Prostate gland (tissue), 2 donors: ENCODE measurements at regions not wholly inside any gene's neighbourhood (a gene's known extent, or its start where the extent isn't known, plus 50 kb on each side); places are given as distances from the start of the nearest gene placed in this dataset.
"Not testable (repeated sequence)": the region's sequence is repeated elsewhere in the genome, so short reads cannot be mapped to it uniquely, and the experiment has no call there.

Source experiments
- DNase-seq: peaks from one replicate; pipeline ENCODE4 v3.0.0-alpha.2; 2019; ENCODE audit warnings: low spot score
- H3K27ac ChIP-seq, 2 donors: fragments of 200-600 bp; sonication (generic); 2 replicates each; pipeline ENCODE4 v1.5.1; 2017 to 2019
- H3K27me3 ChIP-seq: fragments of 200-600 bp; sonication (generic); replicated peaks from 2 replicates; pipeline ENCODE4 v1.5.1; 2019; ENCODE audit not compliant: insufficient read depth
- H3K36me3 ChIP-seq, 2 donors: fragments of 200-600 bp; sonication (generic); 1 replicate in 1 of 2; 2 replicates in 1 of 2; pipeline versions ENCODE4 v1.5.1 to v1.8.1; 2017 to 2019
- H3K4me1 ChIP-seq: fragments of 200-600 bp; sonication (generic); replicated peaks from 2 replicates; pipeline ENCODE4 v1.5.1; 2019
- H3K4me3 ChIP-seq, 2 donors: fragments of 200-600 bp; sonication (generic); 2 replicates each; pipeline ENCODE4 v1.5.1; 2017 to 2019
- H3K9me3 ChIP-seq: fragments of 200-600 bp; sonication (generic); 2 replicates; pipeline ENCODE4 v1.5.1; 2017
- CTCF ChIP-seq, 4 experiments: fragments of 200-600 bp in 2 of 4; fragments of 450-650 bp in 2 of 4; sonication (generic) in 2 of 4; IDR thresholded peaks; 1 replicate in 3 of 4; 2 replicates in 1 of 4; pipeline ENCODE4 v1.5.1; 2016 to 2019; ENCODE audit warnings: antibody characterized with exemption in 4 of 4, mild to moderate bottlenecking in 2 of 4, moderate library complexity in 2 of 4
- POLR2A ChIP-seq: fragments of 450-650 bp; IDR thresholded peaks from one replicate; pipeline ENCODE4 v1.6.1; 2016; ENCODE audit warnings: antibody characterized with exemption, mild to moderate bottlenecking
- POLR2AphosphoS5 ChIP-seq: sonication (generic); formaldehyde crosslinking; IDR thresholded peaks from one replicate; pipeline ENCODE4 v1.6.1; 2017; ENCODE audit warnings: antibody characterized with exemption
- WGBS: methylation state at CpG from one replicate; pipeline ENCODE4 v1.1.5; 2018; 5-methylcytosine and 5-hydroxymethylcytosine counted together
- intact Hi-C: fragments of 100-400 bp; cut with DNase I; formaldehyde crosslinking; loops from one replicate; pipeline ENCODE4 v1.14.2; 2022

GRCh38 chr12:45518291-45519235 lies 210.9 kb upstream of the ARID2 start:
- intact Hi-C loops: no loop called here
- Histone ChIP-seq H3K9me3 (no peaks in the 10 kb centered on the region), H3K4me1 (no peaks in the 10 kb centered on the region), H3K27ac (no peak overlapping the region), H3K4me3 (no peak overlapping the region), H3K36me3 (no peaks in the 10 kb centered on the region), H3K27me3 (no peaks in the 10 kb centered on the region)
- DNase-seq: no peak
- TF ChIP-seq POLR2A: no peak
- no peak for TF ChIP-seq CTCF (IDR thresholded peaks at IDR 0.05)
- WGBS: 54% methylated on average over 10 of the region's 10 CpGs

DNA sequence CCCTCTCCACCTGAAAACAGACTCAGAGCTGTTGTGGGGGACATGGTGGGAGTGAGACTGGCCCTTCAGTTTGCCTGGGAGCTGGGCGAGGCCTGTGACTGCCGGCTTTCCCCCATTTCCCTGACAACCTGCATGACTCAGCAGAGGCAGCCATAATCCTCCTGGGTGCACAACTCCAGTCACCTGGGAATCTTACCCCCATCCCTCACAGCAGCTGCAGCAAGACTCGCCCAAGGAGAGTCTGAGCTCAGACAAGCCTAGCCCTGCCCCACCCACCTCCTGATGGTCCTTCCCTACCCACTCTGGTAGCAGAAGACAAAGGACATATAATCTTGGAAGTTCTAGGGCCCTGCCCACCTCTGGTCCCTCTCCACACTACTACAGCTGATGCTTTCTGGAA lies 207.3 kb upstream of the ARID2 start:
- intact Hi-C loops: no loop called here
- WGBS: 82% methylated on average over 3 of the region's 3 CpGs
- Histone ChIP-seq H3K27ac (no peak overlapping the region), H3K4me3 (no peak overlapping the region), H3K9me3 (no peaks in the 10 kb centered on the region), H3K36me3 (no peaks in the 10 kb centered on the region), H3K4me1 (no peaks in the 10 kb centered on the region), H3K27me3 (no peaks in the 10 kb centered on the region)
- no peak for DNase-seq
- TF ChIP-seq POLR2AphosphoS5: no peak
- no peak for TF ChIP-seq POLR2A
- TF ChIP-seq CTCF (IDR thresholded peaks at IDR 0.05): no peak

DNA sequence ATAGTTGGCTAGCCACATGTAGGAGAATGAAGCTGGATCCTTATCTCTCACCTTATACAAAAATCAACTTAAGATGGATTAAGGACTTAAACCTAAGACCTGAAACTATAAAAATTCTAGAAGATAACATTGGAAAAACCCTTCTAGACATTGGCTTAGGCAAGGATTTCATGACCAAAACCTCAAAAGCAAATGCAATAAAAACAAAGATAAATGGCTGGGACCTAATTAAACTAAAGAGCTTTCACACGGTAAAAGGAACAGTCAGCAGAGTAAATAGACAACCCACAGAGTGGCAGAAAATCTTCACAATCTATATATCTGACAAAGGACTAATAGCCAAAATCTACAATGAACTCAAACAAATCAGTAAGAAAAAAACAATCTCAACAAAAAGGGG lies 202.7 kb upstream of the ARID2 start:
- H3K27ac ChIP-seq, intact Hi-C loops, H3K27me3 ChIP-seq, DNase-seq, H3K36me3 ChIP-seq, H3K4me3 ChIP-seq, H3K4me1 ChIP-seq, H3K9me3 ChIP-seq: not testable (repeated sequence)
- WGBS: 35% methylated on average over 1 of the region's 1 CpG

- 61% methylated on average over 4 of the region's 4 CpGs for WGBS
- intact Hi-C loops: no loop called here
Measured at GRCh38 chr12:45532113-45532512, 197.4 kb upstream of the ARID2 start.

GRCh38 chr12:45535610-45536180 lies 193.8 kb upstream of the ARID2 start:
- Histone ChIP-seq H3K36me3 (no peaks in the 10 kb centered on the region), H3K4me3 (no peak overlapping the region), H3K27me3 (no peaks in the 10 kb centered on the region), H3K27ac (no peak overlapping the region), H3K9me3 (no peaks in the 10 kb centered on the region), H3K4me1 (no peaks in the 10 kb centered on the region)
- TF ChIP-seq POLR2AphosphoS5: no peak
- DNase-seq: no peak
- intact Hi-C loops: no loop called here

More at GRCh38 chr12:45532113-45532512, 197.4 kb upstream of the ARID2 start:
- Histone ChIP-seq H3K27me3 (no peaks in the 10 kb centered on the region), H3K4me3 (no peak overlapping the region), H3K36me3 (no peaks in the 10 kb centered on the region), H3K27ac (no peak overlapping the region), H3K9me3 (no peaks in the 10 kb centered on the region), H3K4me1 (no peaks in the 10 kb centered on the region)
- DNase-seq: no peak
- no peak for TF ChIP-seq POLR2AphosphoS5
- TF ChIP-seq POLR2A: no peak
- TF ChIP-seq CTCF (IDR thresholded peaks at IDR 0.05): no peak

DNA sequence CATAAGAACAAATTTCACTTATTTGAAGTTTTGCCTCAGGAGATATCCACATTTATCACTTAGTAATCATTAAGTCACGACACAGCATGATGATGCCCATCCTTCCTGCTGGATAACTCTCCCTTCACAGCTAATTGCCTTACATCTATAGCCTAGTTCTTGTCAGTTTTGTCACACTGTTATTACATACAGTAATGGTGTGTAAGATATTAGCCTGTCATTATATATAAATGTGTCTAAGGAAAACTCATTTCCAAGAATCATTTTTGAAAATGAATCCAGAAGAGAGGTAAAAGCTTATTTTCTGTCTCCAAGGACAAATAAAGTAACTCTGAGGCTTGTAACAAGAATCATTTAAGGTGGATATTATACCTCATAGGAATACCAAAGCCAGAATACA lies 193.2 kb upstream of the ARID2 start:
- WGBS: 86% methylated on average over 1 of the region's 1 CpG
- Histone ChIP-seq H3K27ac (no peak overlapping the region), H3K4me1 (no peaks in the 10 kb centered on the region), H3K27me3 (no peaks in the 10 kb centered on the region), H3K9me3 (no peaks in the 10 kb centered on the region), H3K36me3 (no peaks in the 10 kb centered on the region), H3K4me3 (no peak overlapping the region)
- no peak for DNase-seq
- no peak for TF ChIP-seq POLR2AphosphoS5
- no peak for TF ChIP-seq CTCF (IDR thresholded peaks at IDR 0.05)
- intact Hi-C loops: no loop called here
